H9 (cell line): ENCODE measurements at regions not wholly inside any gene's neighbourhood (a gene's known extent, or its start where the extent isn't known, plus 50 kb on each side); places are given as distances from the start of the nearest gene placed in this dataset.

Experiments
- DNase-seq: peaks from one replicate; pipeline ENCODE4 v3.0.0-alpha.2; 2017
- H2AFZ ChIP-seq: one replicate; pipeline ENCODE4 v1.6.1; 2013; ENCODE audit warnings: mild to moderate bottlenecking, low read length, control low read depth, moderate library complexity
- H2AK5ac ChIP-seq: 2 replicates; pipeline ENCODE4 v1.6.1; 2013; ENCODE audit warnings: low read length, control low read depth, mixed read lengths; ENCODE audit not compliant: insufficient read length
- H2BK120ac ChIP-seq: one replicate; pipeline ENCODE4 v1.6.1; 2013; ENCODE audit warnings: low read depth, mild to moderate bottlenecking, low read length, control low read depth, inconsistent platforms; ENCODE audit not compliant: poor library complexity, severe bottlenecking
- H2BK12ac ChIP-seq: 2 replicates; pipeline ENCODE4 v1.6.1; 2013; ENCODE audit warnings: low read length, control low read depth, mixed read lengths, low read depth; ENCODE audit not compliant: insufficient read length
- H2BK15ac ChIP-seq: 2 replicates; pipeline ENCODE4 v1.6.1; 2013; ENCODE audit warnings: low read depth, low read length, control low read depth
- H2BK20ac ChIP-seq: one replicate; pipeline ENCODE4 v1.6.1; 2013; ENCODE audit warnings: low read depth, mild to moderate bottlenecking, low read length, control low read depth, inconsistent platforms; ENCODE audit not compliant: poor library complexity, severe bottlenecking
- H2BK5ac ChIP-seq: 2 replicates; pipeline ENCODE4 v1.6.1; 2013; ENCODE audit warnings: low read length, control low read depth, mixed read lengths; ENCODE audit not compliant: insufficient read length
- H3K14ac ChIP-seq: 2 replicates; pipeline ENCODE4 v1.6.1; 2013; ENCODE audit warnings: low read length, control low read depth; ENCODE audit not compliant: insufficient read depth
- H3K18ac ChIP-seq: 2 replicates; pipeline ENCODE4 v1.6.1; 2013; ENCODE audit warnings: low read depth, mild to moderate bottlenecking, mixed read lengths, low read length, control low read depth; ENCODE audit not compliant: insufficient read length
- H3K23ac ChIP-seq: 2 replicates; pipeline ENCODE4 v1.6.1; 2013; ENCODE audit warnings: low read length, control low read depth, mixed read lengths, low read depth; ENCODE audit not compliant: insufficient read length
- H3K23me2 ChIP-seq: 2 replicates; pipeline ENCODE4 v1.6.1; 2013; ENCODE audit warnings: low read depth, mild to moderate bottlenecking, mixed read lengths, low read length, control low read depth; ENCODE audit not compliant: insufficient read length, poor library complexity, severe bottlenecking
- H3K27ac ChIP-seq: 2 replicates; pipeline ENCODE4 v1.5.1; 2013; ENCODE audit warnings: low read length, control low read depth, mixed read lengths, low read depth; ENCODE audit not compliant: insufficient read length
- H3K27me3 ChIP-seq: 2 replicates; pipeline ENCODE4 v1.6.1; 2013; ENCODE audit warnings: low read length, control low read depth, inconsistent platforms; ENCODE audit not compliant: insufficient read depth
- H3K4ac ChIP-seq: 2 replicates; pipeline ENCODE4 v1.6.1; 2013; ENCODE audit warnings: low read depth, mild to moderate bottlenecking, control low read depth, inconsistent platforms, low read length, moderate library complexity
- H3K4me1 ChIP-seq: 2 replicates; pipeline ENCODE4 v1.6.1; 2013; ENCODE audit warnings: low read length, control low read depth, inconsistent platforms; ENCODE audit not compliant: insufficient read depth
- H3K4me2 ChIP-seq: 2 replicates; pipeline ENCODE4 v1.6.1; 2013; ENCODE audit warnings: low read length, control low read depth, mixed read lengths; ENCODE audit not compliant: insufficient read length, insufficient read depth
- H3K56ac ChIP-seq: 2 replicates; pipeline ENCODE4 v1.6.1; 2013; ENCODE audit warnings: low read depth, mild to moderate bottlenecking, mixed read lengths, low read length, control low read depth; ENCODE audit not compliant: insufficient read length
- H3K79me1 ChIP-seq: 2 replicates; pipeline ENCODE4 v1.6.1; 2013; ENCODE audit warnings: low read depth, mild to moderate bottlenecking, moderate library complexity, low read length, control low read depth, inconsistent platforms; ENCODE audit not compliant: insufficient read depth, poor library complexity, severe bottlenecking
- H3K79me2 ChIP-seq: 2 replicates; pipeline ENCODE4 v1.6.1; 2013; ENCODE audit warnings: low read length, control low read depth, inconsistent platforms; ENCODE audit not compliant: insufficient read depth
- H3K9ac ChIP-seq: 2 replicates; pipeline ENCODE4 v1.6.1; 2013; ENCODE audit warnings: low read length, control low read depth, mixed read lengths; ENCODE audit not compliant: insufficient read length; ENCODE audit errors: extremely low read depth
- H3K9me3 ChIP-seq: one replicate; pipeline ENCODE4 v1.6.1; 2013; ENCODE audit warnings: low read depth, low read length, inconsistent platforms; ENCODE audit not compliant: control insufficient read depth
- H3T11ph ChIP-seq: one replicate; pipeline ENCODE4 v1.6.1; 2013; ENCODE audit warnings: mild to moderate bottlenecking, low read length, control low read depth, inconsistent platforms
- H4K20me1 ChIP-seq: one replicate; pipeline ENCODE4 v1.6.1; 2013; ENCODE audit not compliant: control insufficient read depth, insufficient read length, insufficient read depth
- H4K5ac ChIP-seq: 2 replicates; pipeline ENCODE4 v1.6.1; 2013; ENCODE audit warnings: low read depth, mild to moderate bottlenecking, mixed read lengths, low read length, control low read depth; ENCODE audit not compliant: insufficient read length
- H4K8ac ChIP-seq: replicated peaks from 2 replicates; pipeline ENCODE4 v1.6.1; 2013; ENCODE audit warnings: low read length, control low read depth, mixed read lengths, low read depth; ENCODE audit not compliant: insufficient read length
- H4K91ac ChIP-seq: 2 replicates; pipeline ENCODE4 v1.6.1; 2013; ENCODE audit warnings: low read depth, mild to moderate bottlenecking, moderate library complexity, mixed read lengths, low read length, control low read depth; ENCODE audit not compliant: insufficient read length
- H3K27ac Mint-ChIP-seq, 3 experiments: 2 replicates in 2 of 3; 3 replicates in 1 of 3; pipeline ENCODE4 v1.8.0; 2020 to 2021; ENCODE audit warnings: mixed read lengths in 3 of 3, mild to moderate bottlenecking in 1 of 3, moderate library complexity in 1 of 3
- H3K27me3 Mint-ChIP-seq: 2 replicates; pipeline ENCODE4 v1.8.0; 2021; ENCODE audit warnings: low read depth, mild to moderate bottlenecking, moderate library complexity, mixed read lengths
- H3K36me3 Mint-ChIP-seq, 3 experiments: 2 replicates in 2 of 3; 3 replicates in 1 of 3; pipeline ENCODE4 v1.8.0; 2020 to 2021; ENCODE audit warnings: low read depth in 3 of 3, mixed read lengths in 3 of 3; ENCODE audit not compliant: insufficient read depth in 1 of 3
- H3K4me1 Mint-ChIP-seq, 2 experiments: 2 replicates each; pipeline ENCODE4 v1.8.0; 2020; ENCODE audit warnings: mixed read lengths in 2 of 2
- H3K4me3 Mint-ChIP-seq, 2 experiments: 2 replicates in 1 of 2; 3 replicates in 1 of 2; pipeline ENCODE4 v1.8.0; 2020 to 2021; ENCODE audit warnings: mild to moderate bottlenecking in 2 of 2, mixed read lengths in 2 of 2, moderate library complexity in 1 of 2
- H3K9me3 Mint-ChIP-seq, 2 experiments: 2 replicates in 1 of 2; 3 replicates in 1 of 2; pipeline ENCODE4 v1.8.0; 2020; ENCODE audit warnings: mild to moderate bottlenecking in 2 of 2, mixed read lengths in 2 of 2, moderate library complexity in 1 of 2
- WGBS: extraction: QIAGEN DNeasy Blood & Tissue Kit; methylation state at CpG from one replicate; pipeline ENCODE4 v1.1.7; 2013; ENCODE audit warnings: missing lambda C conversion rate, low lambda C conversion rate, mixed read lengths; ENCODE audit not compliant: insufficient read length; ENCODE audit errors: extremely low coverage; 5-methylcytosine and 5-hydroxymethylcytosine counted together
- TF ChIP-seq, protein P1 (sequence below): fragments of 200-600 bp; sonication (generic); conservative IDR thresholded peaks from 3 replicates; pipeline ENCODE4 v1.8.0; 2021; ENCODE audit warnings: antibody characterized with exemption, mild to moderate bottlenecking

DNA sequence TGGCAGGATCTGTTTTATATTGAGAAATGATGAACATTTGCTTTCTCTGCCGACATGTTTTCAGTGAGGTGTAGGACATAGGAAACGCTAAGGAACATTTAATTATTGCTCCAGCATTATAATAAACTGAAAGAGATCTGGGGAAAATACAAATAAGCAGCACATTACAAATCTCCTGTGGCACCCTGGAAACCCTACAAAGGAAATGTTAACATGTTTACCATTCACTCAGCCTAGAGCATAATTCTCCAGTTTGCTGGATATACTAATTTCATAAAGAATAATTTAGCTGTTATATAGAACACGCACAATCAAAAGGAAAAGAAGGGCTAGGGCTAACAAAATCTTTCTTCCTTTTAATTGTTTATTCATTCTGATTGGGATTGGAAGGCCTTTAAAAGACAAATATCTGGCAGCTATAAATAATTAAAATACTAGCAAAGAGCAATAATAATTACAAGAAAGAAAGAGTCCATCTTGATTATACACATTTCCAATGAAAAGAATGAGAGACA lies 299.4 kb downstream of the CRPPA start:
- H3K4me1 Mint-ChIP-seq: peaks cover 4 to 11% of the 10 kb centered on the region in 2 experiments; a peak in 3 of 4 replicates
- Histone ChIP-seq H3K56ac (no peak overlapping the region), H2BK5ac (no peak overlapping the region), H3K4me1 (no peaks in the 10 kb centered on the region), H2AK5ac (no peak overlapping the region), H3K9me3 (no peaks in the 10 kb centered on the region), H2BK120ac (no peak overlapping the region), H3K23me2 (no peaks in the 10 kb centered on the region), H3T11ph (no peak overlapping the region), H3K27ac (no peak overlapping the region), H3K4ac (no peak overlapping the region), H2BK15ac (no peak overlapping the region), H2AFZ (no peak overlapping the region), H4K8ac (no peak overlapping the region), H4K20me1 (no peaks in the 10 kb centered on the region), H3K18ac (no peak overlapping the region), H3K27me3 (no peaks in the 10 kb centered on the region), H4K91ac (no peak overlapping the region), H2BK20ac (no peak overlapping the region), H2BK12ac (no peak overlapping the region), H3K9ac (no peak overlapping the region), H3K4me2 (no peak overlapping the region), H3K79me1 (no peaks in the 10 kb centered on the region), H3K14ac (no peak overlapping the region), H3K79me2 (no peaks in the 10 kb centered on the region), H3K23ac (no peak overlapping the region), H4K5ac (no peak overlapping the region)
- WGBS: no CpG with 5 or more reads among the region's 3 CpGs
- peaks cover 0 to 4% (median 0%) of the 10 kb centered on the region in 3 experiments; a peak in 1 of 7 replicates for H3K36me3 Mint-ChIP-seq
- no peak for DNase-seq
- TF ChIP-seq, protein P1, sequence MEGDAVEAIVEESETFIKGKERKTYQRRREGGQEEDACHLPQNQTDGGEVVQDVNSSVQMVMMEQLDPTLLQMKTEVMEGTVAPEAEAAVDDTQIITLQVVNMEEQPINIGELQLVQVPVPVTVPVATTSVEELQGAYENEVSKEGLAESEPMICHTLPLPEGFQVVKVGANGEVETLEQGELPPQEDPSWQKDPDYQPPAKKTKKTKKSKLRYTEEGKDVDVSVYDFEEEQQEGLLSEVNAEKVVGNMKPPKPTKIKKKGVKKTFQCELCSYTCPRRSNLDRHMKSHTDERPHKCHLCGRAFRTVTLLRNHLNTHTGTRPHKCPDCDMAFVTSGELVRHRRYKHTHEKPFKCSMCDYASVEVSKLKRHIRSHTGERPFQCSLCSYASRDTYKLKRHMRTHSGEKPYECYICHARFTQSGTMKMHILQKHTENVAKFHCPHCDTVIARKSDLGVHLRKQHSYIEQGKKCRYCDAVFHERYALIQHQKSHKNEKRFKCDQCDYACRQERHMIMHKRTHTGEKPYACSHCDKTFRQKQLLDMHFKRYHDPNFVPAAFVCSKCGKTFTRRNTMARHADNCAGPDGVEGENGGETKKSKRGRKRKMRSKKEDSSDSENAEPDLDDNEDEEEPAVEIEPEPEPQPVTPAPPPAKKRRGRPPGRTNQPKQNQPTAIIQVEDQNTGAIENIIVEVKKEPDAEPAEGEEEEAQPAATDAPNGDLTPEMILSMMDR: no peak
- no peak overlapping the region for H3K4me3 Mint-ChIP-seq
- 0 out of 7 replicates have a peak overlapping the region, but pooled peaks of 1 of the 3 experiments have one; percentile 20 for H3K27ac Mint-ChIP-seq
- no peaks in the 10 kb centered on the region for H3K27me3 Mint-ChIP-seq
- H3K9me3 Mint-ChIP-seq: no peaks in the 10 kb centered on the region; a peak in 2 of 5 replicates
